ENCODE measurements at regions not wholly inside any gene's neighbourhood (a gene's known extent, or its start where the extent isn't known, plus 50 kb on each side); places are given as distances from the start of the nearest gene placed in this dataset.

DNA sequence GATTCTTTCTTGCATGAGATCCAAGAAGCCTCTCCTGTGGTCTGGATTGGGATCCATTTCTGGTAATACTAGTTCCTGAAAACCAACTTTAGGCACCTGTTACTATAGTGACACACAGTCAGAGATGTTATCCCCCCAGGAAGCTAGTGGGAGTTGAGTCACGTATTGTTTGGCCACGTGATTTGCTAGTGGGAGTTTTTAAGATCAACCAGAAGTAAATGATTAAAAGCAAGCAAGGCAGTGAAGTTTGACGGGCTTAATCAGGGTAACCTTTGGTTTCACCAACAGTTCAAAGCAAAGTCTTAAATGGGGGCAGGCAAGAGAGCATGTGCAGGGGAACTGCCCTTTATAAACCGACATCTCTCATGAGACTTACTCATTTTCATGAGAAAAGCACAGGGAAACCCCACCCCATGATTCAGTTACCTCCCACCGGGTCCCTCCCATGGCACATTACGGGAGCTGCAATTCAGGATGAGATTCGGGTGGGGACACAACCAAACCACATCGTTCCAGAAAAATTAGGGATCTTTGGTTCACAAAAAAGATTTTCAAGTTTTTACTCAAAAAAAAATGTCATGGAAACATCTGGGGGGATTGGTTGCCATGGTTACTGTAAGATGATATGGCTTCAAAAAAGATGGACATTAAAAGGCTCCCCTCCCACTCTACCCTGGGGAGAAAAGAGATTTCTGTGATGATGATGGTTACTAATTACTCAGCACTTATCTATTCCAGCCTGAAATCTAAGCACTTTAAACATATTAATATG lies 483.1 kb upstream of the ERCC4 start (continued):
- TF ChIP-seq, protein P1, sequence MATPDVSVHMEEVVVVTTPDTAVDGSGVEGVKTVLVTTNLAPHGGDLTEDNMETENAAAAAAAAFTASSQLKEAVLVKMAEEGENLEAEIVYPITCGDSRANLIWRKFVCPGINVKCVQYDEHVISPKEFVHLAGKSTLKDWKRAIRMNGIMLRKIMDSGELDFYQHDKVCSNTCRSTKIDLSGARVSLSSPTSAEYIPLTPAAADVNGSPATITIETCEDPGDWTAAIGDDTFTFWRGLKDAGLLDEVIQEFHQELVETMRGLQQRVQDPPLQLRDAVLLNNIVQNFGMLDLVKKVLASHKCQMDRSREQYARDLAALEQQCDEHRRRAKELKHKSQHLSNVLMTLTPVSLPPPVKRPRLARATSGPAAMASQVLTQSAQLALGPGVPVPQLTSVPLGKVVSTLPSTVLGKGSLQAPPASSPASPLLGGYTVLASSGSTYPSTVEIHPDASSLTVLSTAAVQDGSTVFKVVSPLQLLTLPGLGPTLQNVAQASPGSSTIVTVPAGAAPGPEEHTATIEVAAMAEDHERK (CRISPR knock-in tag; IDR thresholded peaks at IDR 0.05; ENCODE audit: low read depth) = no peak
- TF ChIP-seq ZNF10 (CRISPR knock-in tag; IDR thresholded peaks at IDR 0.05; ENCODE audit: borderline replicate concordance, low read depth) = no peak
- no peak for TF ChIP-seq ZNF883 (CRISPR knock-in tag; IDR thresholded peaks at IDR 0.05; ENCODE audit: not compliant biosample characterization)
- no peak for TF ChIP-seq PHF5A (CRISPR knock-in tag; IDR thresholded peaks at IDR 0.05; ENCODE audit: low read depth, unreplicated experiment)
- no peak for TF ChIP-seq ZNF569 (CRISPR knock-in tag; IDR thresholded peaks at IDR 0.05; ENCODE audit: borderline replicate concordance)
- TF ChIP-seq EP300 (IDR thresholded peaks at IDR 0.05; ENCODE audit: low read depth in 2 of 2, low read length in 2 of 2) = peak in 1 of 2 experiments; percentile 38; a peak in 1 of 4 replicates
- TF ChIP-seq EP300 (CRISPR knock-in tag; IDR thresholded peaks at IDR 0.05; ENCODE audit: borderline replicate concordance) = no peak
- TF ChIP-seq ELF3 (CRISPR knock-in tag; IDR thresholded peaks at IDR 0.05) = peak; percentile 25; the same call in 1 of the 2 replicates
- TF ChIP-seq, protein P2, sequence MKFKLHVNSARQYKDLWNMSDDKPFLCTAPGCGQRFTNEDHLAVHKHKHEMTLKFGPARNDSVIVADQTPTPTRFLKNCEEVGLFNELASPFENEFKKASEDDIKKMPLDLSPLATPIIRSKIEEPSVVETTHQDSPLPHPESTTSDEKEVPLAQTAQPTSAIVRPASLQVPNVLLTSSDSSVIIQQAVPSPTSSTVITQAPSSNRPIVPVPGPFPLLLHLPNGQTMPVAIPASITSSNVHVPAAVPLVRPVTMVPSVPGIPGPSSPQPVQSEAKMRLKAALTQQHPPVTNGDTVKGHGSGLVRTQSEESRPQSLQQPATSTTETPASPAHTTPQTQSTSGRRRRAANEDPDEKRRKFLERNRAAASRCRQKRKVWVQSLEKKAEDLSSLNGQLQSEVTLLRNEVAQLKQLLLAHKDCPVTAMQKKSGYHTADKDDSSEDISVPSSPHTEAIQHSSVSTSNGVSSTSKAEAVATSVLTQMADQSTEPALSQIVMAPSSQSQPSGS (CRISPR knock-in tag; IDR thresholded peaks at IDR 0.05) = no peak
- TF ChIP-seq ZNF430 (CRISPR knock-in tag; IDR thresholded peaks at IDR 0.05) = 0 out of 2 replicates have a peak, but pooled peaks have one; percentile 60
- TF ChIP-seq, protein P3, sequence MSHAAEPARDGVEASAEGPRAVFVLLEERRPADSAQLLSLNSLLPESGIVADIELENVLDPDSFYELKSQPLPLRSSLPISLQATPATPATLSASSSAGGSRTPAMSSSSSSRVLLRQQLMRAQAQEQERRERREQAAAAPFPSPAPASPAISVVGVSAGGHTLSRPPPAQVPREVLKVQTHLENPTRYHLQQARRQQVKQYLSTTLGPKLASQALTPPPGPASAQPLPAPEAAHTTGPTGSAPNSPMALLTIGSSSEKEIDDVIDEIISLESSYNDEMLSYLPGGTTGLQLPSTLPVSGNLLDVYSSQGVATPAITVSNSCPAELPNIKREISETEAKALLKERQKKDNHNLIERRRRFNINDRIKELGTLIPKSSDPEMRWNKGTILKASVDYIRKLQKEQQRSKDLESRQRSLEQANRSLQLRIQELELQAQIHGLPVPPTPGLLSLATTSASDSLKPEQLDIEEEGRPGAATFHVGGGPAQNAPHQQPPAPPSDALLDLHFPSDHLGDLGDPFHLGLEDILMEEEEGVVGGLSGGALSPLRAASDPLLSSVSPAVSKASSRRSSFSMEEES (CRISPR knock-in tag; IDR thresholded peaks at IDR 0.05) = peak; percentile 47; the same call in 1 of the 2 replicates
- 0 out of 2 replicates have a peak, but pooled peaks have one; percentile 21 for TF ChIP-seq ZNF350 (CRISPR knock-in tag; IDR thresholded peaks at IDR 0.05; ENCODE audit: borderline replicate concordance, low read depth)
- TF ChIP-seq, protein P4, sequence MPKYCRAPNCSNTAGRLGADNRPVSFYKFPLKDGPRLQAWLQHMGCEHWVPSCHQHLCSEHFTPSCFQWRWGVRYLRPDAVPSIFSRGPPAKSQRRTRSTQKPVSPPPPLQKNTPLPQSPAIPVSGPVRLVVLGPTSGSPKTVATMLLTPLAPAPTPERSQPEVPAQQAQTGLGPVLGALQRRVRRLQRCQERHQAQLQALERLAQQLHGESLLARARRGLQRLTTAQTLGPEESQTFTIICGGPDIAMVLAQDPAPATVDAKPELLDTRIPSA (CRISPR knock-in tag; IDR thresholded peaks at IDR 0.05; ENCODE audit: borderline replicate concordance) = no peak
- no peak for TF ChIP-seq KLF12 (CRISPR knock-in tag; IDR thresholded peaks at IDR 0.05; ENCODE audit: borderline replicate concordance)
- no peak for TF ChIP-seq KLF16 (CRISPR knock-in tag; IDR thresholded peaks at IDR 0.05)
- TF ChIP-seq, protein P5, sequence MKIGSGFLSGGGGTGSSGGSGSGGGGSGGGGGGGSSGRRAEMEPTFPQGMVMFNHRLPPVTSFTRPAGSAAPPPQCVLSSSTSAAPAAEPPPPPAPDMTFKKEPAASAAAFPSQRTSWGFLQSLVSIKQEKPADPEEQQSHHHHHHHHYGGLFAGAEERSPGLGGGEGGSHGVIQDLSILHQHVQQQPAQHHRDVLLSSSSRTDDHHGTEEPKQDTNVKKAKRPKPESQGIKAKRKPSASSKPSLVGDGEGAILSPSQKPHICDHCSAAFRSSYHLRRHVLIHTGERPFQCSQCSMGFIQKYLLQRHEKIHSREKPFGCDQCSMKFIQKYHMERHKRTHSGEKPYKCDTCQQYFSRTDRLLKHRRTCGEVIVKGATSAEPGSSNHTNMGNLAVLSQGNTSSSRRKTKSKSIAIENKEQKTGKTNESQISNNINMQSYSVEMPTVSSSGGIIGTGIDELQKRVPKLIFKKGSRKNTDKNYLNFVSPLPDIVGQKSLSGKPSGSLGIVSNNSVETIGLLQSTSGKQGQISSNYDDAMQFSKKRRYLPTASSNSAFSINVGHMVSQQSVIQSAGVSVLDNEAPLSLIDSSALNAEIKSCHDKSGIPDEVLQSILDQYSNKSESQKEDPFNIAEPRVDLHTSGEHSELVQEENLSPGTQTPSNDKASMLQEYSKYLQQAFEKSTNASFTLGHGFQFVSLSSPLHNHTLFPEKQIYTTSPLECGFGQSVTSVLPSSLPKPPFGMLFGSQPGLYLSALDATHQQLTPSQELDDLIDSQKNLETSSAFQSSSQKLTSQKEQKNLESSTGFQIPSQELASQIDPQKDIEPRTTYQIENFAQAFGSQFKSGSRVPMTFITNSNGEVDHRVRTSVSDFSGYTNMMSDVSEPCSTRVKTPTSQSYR (CRISPR knock-in tag; IDR thresholded peaks at IDR 0.05; ENCODE audit: borderline replicate concordance) = peak; percentile 38; the same call in 1 of the 2 replicates
- TF ChIP-seq, protein P6, sequence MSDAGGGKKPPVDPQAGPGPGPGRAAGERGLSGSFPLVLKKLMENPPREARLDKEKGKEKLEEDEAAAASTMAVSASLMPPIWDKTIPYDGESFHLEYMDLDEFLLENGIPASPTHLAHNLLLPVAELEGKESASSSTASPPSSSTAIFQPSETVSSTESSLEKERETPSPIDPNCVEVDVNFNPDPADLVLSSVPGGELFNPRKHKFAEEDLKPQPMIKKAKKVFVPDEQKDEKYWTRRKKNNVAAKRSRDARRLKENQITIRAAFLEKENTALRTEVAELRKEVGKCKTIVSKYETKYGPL (CRISPR knock-in tag; IDR thresholded peaks at IDR 0.05) = no peak
- no peak for TF ChIP-seq ZNF652 (CRISPR knock-in tag; IDR thresholded peaks at IDR 0.05; ENCODE audit: borderline replicate concordance, low read depth)
- TF ChIP-seq ZNF282 (IDR thresholded peaks at IDR 0.05; ENCODE audit: partially characterized antibody) = no peak
